ENCODE measurements at regions not wholly inside any gene's neighbourhood (a gene's known extent, or its start where the extent isn't known, plus 50 kb on each side); places are given as distances from the start of the nearest gene placed in this dataset.

GRCh38 chr6:163634211-163635171 lies 220.0 kb downstream of the QKI start:
- FAIRE-seq (no peak), DNase-seq (ENCODE audit: extremely low spot score, insufficient read length, low read depth) (no peak)

- DNase-seq (ENCODE audit: extremely low spot score, insufficient read length, low read depth) (no peak), FAIRE-seq (no peak)
These were observed 216.5 kb downstream of the QKI start for GRCh38 chr6:163630991-163631390.

GRCh38 chr6:163630572-163630971 lies 216.1 kb downstream of the QKI start:
- FAIRE-seq (no peak), DNase-seq (ENCODE audit: extremely low spot score, insufficient read length, low read depth) (no peak)

GRCh38 chr6:163630096-163630495 lies 215.6 kb downstream of the QKI start:
- FAIRE-seq (no peak), DNase-seq (ENCODE audit: extremely low spot score, insufficient read length, low read depth) (no peak)

All from GM18507 (cell line).